Osteocyte (in vitro differentiated cells): ENCODE measurements at regions not wholly inside any gene's neighbourhood (a gene's known extent, or its start where the extent isn't known, plus 50 kb on each side); places are given as distances from the start of the nearest gene placed in this dataset.

Experiments
- DNase-seq: peaks from one replicate; pipeline ENCODE4 v3.0.0; 2021; ENCODE audit warnings: mixed read lengths; ENCODE audit not compliant: unreplicated experiment; ENCODE audit errors: extremely low spot score
- H3K27ac Mint-ChIP-seq: one replicate; pipeline ENCODE4 v1.8.0; 2021; ENCODE audit warnings: mild to moderate bottlenecking, mixed read lengths; ENCODE audit not compliant: unreplicated experiment
- H3K27me3 Mint-ChIP-seq: one replicate; pipeline ENCODE4 v1.8.0; 2021; ENCODE audit warnings: mixed read lengths; ENCODE audit not compliant: unreplicated experiment
- H3K36me3 Mint-ChIP-seq: one replicate; pipeline ENCODE4 v1.8.0; 2021; ENCODE audit warnings: mixed read lengths; ENCODE audit not compliant: unreplicated experiment
- H3K4me1 Mint-ChIP-seq: one replicate; pipeline ENCODE4 v1.8.0; 2021; ENCODE audit warnings: mixed read lengths; ENCODE audit not compliant: unreplicated experiment
- H3K4me3 Mint-ChIP-seq: one replicate; pipeline ENCODE4 v1.8.0; 2021; ENCODE audit warnings: mild to moderate bottlenecking, moderate library complexity, mixed read lengths; ENCODE audit not compliant: unreplicated experiment
- H3K9me3 Mint-ChIP-seq: one replicate; pipeline ENCODE4 v1.8.0; 2021; ENCODE audit warnings: mixed read lengths; ENCODE audit not compliant: unreplicated experiment
- CTCF ChIP-seq: fragments of 200-600 bp; sonication (generic); IDR thresholded peaks from 2 replicates; pipeline ENCODE4 v1.5.0; 2021; ENCODE audit warnings: antibody characterized with exemption, mild to moderate bottlenecking, moderate library complexity

GRCh38 chr10:10780746-10781145 is 236.9 kb upstream of the CELF2 start:
- no peaks in the 10 kb centered on the region for H3K9me3 Mint-ChIP-seq
- no peak for TF ChIP-seq CTCF
- no peak overlapping the region for H3K27ac Mint-ChIP-seq
- peaks cover 10% of the 10 kb centered on the region for H3K36me3 Mint-ChIP-seq
- H3K27me3 Mint-ChIP-seq, result no peaks in the 10 kb centered on the region
- no peak overlapping the region for H3K4me3 Mint-ChIP-seq
- DNase-seq, result no peak
- H3K4me1 Mint-ChIP-seq, result peaks cover 16% of the 10 kb centered on the region

DNA sequence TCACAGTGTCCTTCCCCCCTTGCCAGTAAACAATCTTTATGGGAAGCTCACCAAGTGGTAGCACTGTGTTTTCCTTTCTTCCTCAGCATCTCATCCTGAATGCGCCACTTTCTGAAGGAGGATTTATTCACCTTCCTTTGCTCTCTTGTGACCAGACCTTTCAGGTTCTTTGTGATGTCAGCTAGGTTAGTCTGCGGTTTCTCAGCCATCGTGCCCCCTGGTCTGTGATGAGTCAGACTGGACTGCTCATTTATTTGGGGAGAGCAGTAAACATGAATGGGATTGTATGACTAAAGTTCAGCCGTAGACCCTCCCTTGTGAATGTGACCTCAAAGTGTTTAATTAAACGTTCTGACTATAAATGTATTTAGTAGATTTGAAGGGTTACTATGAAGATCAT is 235.1 kb upstream of the CELF2 start:
- Mint-ChIP-seq H3K27ac (no peak overlapping the region), H3K9me3 (no peaks in the 10 kb centered on the region), H3K4me3 (no peak overlapping the region), H3K4me1 (peaks cover 28% of the 10 kb centered on the region), H3K27me3 (no peaks in the 10 kb centered on the region), H3K36me3 (peaks cover 8% of the 10 kb centered on the region)
- no peak for DNase-seq
- no peak for TF ChIP-seq CTCF

- Mint-ChIP-seq H3K4me1 (peaks cover 37% of the 10 kb centered on the region), H3K4me3 (no peak overlapping the region), H3K27ac (peak overlapping the region; percentile 76), H3K36me3 (peaks cover 7% of the 10 kb centered on the region), H3K27me3 (no peaks in the 10 kb centered on the region), H3K9me3 (peaks cover 4% of the 10 kb centered on the region)
- TF ChIP-seq CTCF, result no peak
- no peak for DNase-seq
These were observed 232.0 kb upstream of the CELF2 start for GRCh38 chr10:10785627-10786026.

- no peak for TF ChIP-seq CTCF
- Mint-ChIP-seq H3K36me3 (peaks cover 12% of the 10 kb centered on the region), H3K4me1 (peaks cover 42% of the 10 kb centered on the region), H3K9me3 (peaks cover 4% of the 10 kb centered on the region), H3K4me3 (no peak overlapping the region), H3K27ac (peak overlapping the region; percentile 75), H3K27me3 (no peaks in the 10 kb centered on the region)
- DNase-seq, result no peak
These were observed 231.3 kb upstream of the CELF2 start for GRCh38 chr10:10786109-10787090.

GRCh38 chr10:10787586-10787985 is 230.1 kb upstream of the CELF2 start:
- Mint-ChIP-seq H3K4me3 (no peak overlapping the region), H3K36me3 (peaks cover 12% of the 10 kb centered on the region), H3K27me3 (no peaks in the 10 kb centered on the region), H3K4me1 (peaks cover 52% of the 10 kb centered on the region), H3K27ac (peak overlapping the region; percentile 75), H3K9me3 (peaks cover 4% of the 10 kb centered on the region)
- no peak for TF ChIP-seq CTCF
- no peak for DNase-seq
